ENCODE measurements at regions not wholly inside any gene's neighbourhood (a gene's known extent, or its start where the extent isn't known, plus 50 kb on each side); places are given as distances from the start of the nearest gene placed in this dataset.
"Not testable (repeated sequence)": the region's sequence is repeated elsewhere in the genome, so short reads cannot be mapped to it uniquely, and the experiment has no call there.

DNA sequence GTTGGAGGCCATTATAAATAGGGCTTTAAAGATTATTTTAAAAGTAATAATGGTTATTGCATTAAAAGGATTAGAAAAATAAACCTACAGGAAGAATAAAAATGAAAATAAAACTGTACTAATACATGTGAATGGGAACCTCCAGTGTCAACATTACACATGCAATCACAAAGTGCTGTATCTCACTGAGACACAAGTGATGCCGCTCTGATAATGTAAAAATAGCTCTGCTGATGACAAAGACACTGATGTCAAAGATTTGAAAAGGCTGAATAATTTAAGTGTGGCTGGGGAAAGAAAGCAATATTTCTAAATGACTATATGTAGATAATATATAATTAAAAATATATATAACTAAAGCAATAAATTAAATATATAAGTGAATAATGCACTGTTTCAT lies 129.1 kb upstream of the RAP2B start:
- no peak for DNase-seq

DNA sequence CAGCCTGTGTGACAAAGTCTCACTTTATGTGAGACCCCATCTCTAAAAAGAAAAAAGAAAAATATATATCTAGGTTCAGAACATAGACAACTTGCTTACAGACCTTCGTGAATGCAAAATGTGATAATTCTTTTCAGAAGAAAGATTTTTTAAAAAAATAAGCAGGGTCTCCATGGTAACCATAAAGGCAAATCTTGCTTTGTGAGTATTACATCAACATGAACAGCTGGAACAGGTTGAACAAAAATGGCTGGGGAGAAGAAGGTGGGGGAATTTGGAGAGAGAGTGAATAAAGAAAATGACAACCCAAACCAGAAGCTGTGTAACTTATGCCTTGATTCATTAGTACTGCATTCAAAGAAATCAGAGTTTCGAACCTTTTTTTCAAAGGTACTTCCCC lies 125.2 kb upstream of the RAP2B start:
- no peak for DNase-seq

DNA sequence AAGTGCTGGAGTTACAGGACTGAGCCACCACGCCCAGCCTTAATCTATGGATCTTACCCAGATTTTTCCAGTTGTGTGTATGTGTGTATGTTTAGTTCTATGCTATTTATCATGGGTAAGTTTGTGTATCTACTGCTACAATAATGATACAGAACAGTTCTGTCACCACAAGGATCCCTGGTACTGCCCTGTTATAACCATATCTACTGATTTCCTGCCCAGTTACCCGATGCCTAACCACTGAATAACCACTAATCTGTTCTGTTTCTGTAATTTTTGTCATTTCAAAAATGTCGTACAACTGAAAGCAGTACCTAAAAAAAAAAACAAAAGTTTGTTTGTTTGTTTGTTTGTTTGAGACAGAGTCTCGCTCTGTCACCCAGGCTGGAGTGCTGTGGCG lies 123.7 kb upstream of the RAP2B start:
- DNase-seq: no peak

DNA sequence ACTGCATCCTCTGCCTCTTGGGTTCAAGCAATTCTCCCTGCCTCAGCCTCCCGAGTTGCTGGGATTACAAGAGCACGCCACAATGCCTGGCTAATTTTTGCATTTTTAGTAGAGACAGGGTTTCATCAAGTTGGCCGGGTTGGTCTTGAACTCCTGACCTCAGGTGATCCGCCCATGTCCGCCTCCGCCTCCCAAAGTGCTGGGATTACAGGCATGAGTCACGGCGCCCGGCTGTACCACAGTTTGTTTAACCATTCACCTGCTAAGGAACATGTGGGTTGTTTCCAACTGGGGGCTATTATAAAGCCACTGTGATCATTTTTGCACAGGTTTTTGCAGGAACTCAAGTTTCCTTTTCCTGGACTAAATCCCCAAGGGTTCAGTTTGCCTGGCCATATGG lies 123.2 kb upstream of the RAP2B start:
- no peak for DNase-seq

DNA sequence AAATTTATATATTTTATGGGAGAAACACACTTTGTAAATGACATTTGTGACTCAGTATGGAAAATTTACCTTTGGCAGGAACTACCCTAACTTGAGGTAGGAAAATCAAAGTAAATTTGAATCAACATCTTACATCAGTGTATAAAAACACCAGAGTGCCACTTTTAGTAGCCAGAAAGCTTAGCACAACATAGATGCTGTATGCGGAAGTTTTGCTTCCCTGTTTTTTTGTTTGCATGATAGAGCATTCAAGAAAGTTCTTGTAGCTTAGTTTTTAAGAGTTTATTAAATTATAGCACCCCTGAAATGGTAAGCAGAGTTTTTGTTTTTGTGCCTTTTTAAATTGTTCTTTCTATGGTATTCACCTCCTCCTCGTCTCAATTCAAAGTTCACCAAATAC lies 120.8 kb upstream of the RAP2B start:
- DNase-seq: no peak

DNA sequence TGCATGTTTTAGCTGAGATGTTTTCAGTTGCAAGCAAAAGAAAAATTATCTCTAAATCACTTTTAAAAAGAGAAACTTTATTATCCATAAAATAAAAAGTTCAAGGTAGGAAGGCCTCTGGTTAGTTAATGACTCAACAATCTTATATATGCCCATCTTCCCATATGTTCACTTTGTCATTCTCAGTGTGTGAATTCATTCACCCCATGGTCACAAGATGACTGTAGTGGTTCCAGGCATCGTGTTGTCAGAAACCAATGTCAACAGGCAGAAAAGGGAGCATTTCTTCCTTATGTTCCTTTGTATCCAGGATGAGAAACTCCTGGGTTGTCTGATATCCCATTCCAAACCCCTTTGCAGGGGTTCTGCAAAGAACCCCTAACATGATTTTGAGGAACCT lies 119.9 kb upstream of the RAP2B start:
- DNase-seq: no peak

DNA sequence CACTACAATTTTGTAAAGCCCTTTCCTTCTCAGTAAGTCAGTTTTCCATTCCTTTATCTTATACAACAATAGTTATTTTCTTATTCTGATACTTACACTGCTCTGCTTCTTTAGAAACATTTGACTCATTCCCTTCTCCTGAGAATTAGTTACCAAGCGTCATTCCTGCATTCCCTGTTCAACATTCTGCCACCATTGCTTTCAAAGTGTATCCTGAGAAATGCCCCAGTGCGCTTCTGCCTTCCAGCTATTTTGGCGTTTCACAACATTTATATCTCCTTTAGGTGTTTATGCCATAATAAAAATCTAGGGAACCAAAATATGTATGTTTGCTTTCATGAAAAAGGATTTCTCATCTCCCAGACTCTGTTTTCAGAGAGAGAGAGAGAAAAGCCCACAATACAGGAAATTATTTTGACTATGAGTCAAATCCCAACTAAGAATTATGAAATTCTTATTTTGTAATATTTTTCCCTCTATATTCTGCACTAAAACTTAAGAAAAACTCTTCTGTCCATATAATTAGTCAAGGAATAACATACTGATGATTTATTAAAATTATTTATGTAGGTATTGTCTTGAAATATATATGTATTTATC lies 118.2 kb upstream of the RAP2B start:
- no peak for DNase-seq

DNA sequence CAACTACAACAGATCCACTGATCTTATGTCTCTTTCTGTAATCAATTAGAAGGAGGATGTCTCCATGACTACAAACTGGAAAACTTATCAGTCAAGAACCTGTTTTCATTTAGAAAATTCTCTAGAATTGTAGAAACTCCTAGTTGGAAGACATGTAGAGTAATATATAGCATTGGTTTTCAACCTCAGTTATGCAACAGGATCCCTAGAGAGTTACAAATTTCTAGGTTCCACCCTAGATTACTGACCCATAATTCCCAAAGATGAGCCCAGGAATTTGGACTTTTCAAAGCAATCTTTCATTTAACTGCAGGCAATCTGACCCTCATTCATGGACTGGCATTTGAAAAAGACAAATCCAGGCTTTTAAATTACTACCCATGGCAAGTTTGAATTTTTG lies 116.9 kb upstream of the RAP2B start:
- no peak for DNase-seq

DNA sequence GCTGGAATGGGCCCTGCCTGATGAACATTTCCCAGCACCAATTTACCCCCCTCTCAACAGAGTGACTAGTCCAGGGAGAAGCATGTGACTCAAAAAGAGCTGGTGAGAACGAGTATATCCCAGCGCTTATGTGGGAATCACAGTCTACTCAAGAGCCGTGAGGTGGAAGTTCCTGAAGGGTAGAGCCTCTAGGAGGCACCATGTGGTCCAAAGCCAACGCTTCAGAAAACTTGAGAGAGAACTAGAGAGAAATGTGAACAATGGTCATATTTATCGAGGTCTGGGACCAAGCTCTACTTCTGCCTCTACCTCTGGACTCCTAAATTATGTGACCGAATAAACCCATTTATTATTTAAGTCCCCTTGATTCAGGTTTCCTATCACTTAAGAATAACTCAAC lies 111.0 kb upstream of the RAP2B start:
- DNase-seq: no peak

DNA sequence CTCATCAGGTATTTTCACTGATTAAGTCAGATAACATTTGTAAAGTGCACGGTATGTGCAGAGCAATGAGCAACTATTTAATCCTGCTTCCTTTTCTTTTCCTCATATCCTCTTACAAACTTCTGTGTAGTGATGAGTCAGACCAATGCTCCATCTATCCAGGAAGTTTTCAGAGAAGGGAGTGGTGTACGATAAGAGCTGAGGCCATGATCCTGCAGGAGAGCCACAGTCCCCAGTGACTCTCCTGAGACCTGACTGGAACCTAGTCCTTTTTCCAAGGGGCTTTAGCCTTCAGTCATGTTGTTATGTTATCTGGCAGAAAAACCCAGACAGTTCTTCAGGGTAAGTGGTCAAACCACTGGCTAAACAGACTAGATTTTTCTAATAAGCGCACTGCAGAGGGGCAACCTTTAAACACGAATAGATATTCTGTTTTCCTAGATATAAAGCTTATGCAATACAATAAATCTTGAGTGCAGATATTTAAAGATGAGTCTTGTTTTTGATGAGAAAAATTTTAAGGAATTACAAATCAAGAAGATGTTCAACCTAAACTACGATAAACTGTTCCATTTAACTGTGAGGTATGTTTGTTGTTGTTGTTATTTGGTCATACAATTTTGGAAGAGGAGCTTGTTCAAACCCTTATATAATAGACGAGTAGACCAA lies 110.5 kb upstream of the RAP2B start:
- DNase-seq: no peak

DNA sequence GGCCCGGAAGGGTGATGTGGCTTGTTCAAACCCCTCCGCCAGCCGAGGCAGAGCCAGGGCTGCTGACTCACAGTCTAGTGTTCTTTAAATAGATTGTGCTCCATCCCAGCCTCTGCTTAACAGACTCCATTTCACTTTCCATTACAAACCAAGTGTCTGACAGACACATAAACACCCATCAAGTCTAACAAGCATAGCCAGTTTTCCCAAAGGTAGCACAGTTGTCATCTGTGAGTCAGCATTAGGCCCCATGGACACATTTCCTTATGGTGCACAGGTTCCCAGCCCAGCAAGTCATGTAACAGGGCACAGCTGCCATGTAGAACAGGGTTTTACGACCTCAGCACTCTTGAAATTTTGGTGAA lies 109.9 kb upstream of the RAP2B start:
- no peak for DNase-seq

DNA sequence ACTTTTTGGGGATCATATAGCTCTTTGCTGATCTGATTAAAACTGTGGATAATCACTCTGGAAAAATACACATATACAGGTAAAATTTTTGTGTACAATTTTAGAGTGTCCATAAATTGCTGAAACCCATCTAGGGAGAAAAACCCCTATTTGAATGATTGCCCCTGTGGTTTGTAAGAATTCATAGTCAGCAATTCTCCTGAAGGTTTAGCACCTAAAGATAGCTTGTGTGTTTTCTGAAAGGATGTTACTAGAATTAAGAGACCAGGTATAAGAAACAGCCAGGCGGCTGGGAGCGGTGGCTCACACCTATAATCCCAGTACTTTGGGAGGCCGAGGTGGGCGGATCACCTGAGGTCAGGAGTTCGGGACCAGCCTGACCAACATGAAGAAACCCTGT lies 106.8 kb upstream of the RAP2B start:
- DNase-seq: no peak

DNA sequence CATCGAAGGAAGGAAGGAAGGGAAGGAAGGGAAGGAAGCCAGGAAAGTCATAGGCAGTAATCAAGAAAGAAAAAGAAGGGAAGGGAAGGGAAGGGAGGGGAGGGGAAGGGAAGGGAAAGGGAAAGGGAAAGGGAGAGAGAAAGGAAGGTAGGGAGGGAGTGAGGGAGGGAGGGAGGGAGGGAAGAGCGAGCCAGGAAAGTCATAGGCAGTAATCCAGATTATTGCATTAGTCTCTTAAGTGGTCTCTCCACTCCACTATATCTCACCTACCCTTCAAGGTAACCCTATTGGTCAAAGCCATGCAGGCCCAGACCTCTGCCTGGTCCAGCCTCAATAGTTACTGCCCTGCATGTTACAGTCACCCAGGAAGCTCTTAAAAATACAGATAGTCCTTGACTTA lies 106.2 kb upstream of the RAP2B start:
- no peak for DNase-seq

DNA sequence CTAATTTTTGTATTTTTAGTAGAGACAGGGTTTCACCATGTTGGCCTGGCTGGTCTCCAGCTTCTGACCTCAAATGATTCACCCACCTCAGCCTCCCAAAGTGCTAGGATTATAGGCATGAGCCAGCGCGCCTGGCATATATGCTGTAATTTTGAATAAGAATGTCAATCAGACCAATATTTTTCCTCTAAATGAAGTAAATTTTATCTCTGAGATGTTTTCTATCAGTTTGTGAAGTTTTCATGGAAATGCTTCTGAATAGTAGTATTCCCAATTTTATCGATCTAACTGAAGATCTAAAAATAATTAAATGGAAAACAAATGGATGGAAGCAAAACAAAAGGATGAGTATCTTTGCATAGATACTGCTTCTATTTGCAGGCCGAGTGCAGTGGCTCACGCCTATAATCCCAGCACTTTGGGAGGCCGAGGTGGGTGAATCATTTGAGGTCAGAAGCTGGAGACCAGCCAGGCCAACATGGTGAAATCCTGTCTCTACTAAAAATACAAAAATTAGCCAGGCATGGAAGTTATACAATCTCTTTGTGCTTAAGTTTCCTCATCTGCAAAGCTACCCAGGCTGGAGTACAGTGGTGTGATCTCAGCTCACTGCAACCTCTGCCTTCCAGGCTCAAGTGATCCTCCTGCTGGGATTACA lies 103.9 kb upstream of the RAP2B start:
- not testable (repeated sequence) for DNase-seq

DNA sequence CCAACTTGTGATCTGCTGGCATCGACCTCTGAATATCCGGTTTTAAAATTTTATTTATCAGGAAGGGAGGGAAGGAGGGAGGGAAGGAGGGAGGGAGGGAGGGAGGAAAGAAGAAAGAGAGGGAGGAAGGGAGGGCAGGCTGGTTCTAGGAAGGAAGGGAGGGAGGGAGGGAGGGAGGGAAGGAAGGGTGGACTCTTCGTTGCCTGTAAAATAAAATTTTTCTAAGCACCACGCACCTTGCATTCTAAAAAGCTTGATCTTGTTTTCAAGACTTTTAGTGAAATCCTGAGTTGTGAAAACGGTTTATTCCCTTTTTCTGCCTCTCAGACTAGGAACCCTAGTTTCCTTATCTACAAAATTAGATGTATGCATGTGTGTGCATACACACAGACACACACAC lies 101.7 kb upstream of the RAP2B start:
- no peak for DNase-seq

DNA sequence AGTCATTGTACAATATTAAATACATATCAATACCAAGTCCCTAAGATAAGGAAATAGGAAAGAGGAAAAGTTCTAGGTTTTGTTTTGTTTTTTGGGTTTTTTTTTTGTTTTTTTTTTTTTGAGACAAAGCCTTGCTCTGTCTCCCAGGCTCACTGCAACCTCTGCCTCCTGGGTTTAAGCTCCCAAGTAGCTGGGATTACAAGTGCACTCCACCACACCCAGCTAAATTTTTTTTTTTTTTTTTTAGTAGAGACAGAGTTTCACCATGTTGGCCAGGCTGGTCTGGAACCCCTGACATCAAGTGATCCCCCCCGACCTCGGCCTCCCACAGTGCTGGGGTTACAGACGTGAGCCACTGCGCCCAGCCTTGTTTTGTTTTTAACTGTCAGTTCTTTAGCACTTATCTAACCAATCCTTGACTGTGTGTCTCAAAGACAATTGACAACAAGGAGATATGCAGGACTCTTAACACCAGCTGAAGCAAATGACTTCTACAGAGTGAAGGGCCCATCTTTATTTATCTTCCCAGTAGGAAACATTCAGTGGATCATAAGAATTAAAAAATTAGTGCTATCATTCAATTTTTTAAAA lies 100.0 kb upstream of the RAP2B start:
- DNase-seq: no peak

DNA sequence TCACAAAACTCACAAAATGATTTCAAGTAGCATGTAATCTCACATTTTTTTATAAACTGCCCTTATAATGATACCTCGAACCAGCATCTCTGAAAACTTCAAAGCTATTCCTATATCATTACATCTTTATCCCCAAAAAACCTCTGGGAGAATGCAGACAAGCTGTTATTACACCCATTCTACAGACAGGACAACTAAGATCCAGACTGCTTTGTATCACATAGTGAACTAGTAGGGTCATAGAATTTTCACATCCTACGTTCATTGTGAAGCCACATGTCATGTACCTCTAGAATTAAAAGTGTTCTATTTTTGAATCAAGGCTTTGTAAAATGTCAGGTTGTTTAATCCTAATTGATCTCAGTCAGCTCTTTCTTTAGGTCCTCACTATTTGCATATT lies 98.7 kb upstream of the RAP2B start:
- no peak for DNase-seq

DNA sequence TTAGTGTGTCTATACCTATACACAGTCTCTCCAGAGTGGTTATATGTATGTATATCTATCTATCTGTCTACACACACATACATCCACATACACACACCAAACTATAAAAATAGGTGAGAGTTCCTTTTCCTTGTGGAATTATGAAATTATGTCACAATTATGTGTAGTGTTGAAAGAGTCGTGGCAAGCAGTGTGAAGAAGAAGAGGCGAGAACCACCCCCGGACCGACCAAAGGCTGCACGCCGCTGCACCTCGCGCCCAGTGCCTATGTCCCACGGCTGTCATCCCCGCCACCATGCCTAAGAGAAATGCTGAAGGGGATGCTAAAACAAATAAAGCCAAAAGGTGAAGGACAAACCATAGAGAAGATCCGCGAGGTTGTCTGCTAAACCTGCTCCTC lies 95.0 kb upstream of the RAP2B start:
- no peak for DNase-seq

DNA sequence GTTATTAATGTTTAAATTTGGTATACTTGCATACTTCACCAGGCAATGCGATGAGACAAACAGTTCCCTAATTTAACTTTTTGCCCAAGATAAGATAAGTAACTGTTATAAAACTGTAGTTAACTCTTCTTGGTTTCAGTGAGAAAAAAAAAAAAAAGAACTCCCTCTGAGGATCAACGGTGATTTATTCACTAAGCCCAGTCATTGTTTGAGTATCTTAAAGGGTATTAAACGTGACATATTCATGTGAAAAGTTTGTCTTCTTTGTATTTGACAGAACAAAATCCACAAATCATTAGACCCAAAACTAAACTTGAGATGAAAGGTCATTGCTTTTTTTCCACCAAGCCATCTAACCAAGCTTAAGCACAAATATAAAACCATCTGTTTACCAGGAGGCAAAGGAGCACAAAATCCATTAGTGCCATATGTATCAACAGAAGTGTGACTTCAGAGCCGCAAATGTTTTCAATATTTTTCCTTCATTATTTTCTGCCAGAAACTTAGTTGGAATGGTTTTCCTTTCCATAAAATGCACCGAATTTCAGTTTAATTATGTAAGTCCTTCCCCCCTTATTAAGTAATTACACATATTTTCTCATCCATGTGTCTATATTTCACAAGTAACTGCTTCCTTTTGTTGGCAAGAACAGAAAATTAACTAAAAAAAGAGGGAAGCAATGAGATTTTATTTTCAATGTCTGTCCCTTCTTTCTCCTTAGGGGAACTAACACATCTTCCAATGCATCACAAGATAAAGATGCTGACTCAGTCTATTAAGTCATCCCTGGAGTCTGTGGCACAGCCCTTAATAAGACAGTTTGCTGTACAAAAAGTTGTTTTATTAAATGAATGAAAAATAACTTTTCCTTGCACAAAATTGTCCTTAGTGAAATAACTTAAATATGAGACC lies 92.2 kb upstream of the RAP2B start:
- DNase-seq: no peak

DNA sequence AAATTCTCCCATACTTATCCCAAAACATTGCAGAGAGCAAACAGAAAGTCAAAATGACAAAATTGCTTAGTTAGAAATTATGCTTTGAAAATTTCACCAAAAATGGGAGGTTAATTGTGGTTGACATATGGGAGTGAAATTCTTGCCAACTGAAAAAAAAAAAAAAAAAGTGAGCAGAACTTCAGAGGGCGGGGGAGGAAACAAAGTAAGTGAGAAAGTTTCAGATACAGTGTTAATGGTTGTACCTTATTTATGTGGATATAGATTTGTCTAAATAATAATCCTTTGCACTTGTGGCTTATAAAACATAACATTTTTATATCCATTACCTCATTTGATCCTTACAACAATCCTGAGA lies 91.5 kb upstream of the RAP2B start:
- DNase-seq: no peak

DNA sequence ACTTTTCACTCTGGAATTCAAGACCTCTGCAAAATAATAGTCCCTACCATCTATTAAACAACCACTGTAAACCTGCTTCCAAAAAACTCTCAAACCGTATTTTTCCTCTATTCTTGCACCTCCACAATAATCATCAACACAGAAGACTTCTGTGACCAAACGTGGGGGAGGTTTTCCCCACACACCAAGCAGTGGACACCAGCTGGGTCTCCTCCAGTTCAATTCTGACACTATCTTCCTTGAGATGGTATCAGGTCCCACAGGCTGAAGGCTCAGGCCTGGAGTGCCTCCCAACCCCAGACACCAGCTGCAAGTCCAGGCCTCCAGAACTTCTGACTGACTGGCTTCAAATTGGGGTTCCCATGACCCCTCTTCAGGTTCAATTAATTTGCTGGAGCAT lies 89.6 kb upstream of the RAP2B start:
- no peak for DNase-seq

DNA sequence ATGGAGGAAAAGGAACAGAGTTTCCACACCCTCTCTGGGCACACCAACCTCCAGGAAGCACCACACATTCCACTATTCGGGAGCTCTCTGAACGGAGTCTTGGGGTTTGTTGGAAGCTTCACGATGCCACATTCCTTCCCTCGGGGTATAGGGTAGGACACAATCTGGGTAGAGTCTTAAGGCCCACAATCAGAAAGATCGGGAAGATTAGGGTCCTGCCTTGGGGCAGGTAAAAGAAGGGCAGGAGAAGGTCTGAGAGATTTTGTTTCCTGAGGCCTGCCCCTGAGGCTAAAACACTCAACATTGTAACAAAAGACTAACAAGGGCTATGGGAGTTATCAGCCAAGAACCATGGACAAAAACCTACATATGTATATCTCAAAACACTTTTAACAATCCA lies 89.2 kb upstream of the RAP2B start:
- DNase-seq: no peak

DNA sequence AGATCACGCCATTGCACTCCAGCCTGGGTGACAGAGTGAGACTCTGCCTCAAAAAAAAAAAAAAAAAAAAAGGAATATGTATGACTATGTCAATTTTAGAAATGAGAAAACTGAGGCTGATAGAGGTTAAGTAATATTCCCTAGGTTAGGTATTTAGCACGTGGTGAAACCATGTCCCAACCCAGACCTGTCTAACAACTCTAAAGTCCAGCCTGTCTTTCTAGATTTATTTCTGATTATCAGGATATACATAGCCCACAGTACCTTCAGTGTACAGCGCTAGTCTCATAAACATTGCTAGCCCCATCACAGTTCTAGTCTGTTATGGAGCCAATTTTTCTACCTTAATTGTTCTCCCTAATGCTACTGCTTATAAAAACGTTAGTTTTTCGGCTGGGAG lies 88.4 kb upstream of the RAP2B start:
- no peak for DNase-seq

DNA sequence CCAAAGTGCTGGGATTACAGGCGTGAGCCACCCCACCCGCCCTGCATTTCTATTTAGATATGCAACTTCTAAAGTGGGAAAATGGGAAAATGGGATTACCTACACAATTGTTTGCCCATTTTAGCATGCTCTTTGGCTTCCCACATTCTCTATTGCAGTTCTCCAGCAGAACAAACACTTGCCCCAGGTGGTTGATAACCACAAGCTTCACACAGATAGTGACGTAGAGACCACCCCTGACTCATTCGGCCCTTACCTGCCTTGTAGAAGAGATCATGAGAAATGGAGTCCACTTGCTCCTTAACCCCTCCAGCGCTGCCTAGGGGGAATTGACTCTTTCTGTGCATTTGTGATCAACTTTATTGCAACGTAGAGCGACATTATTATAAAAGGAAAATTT lies 83.2 kb upstream of the RAP2B start:
- no peak for DNase-seq
